ENCODE measurements at regions not wholly inside any gene's neighbourhood (a gene's known extent, or its start where the extent isn't known, plus 50 kb on each side); places are given as distances from the start of the nearest gene placed in this dataset.

GRCh38 chr11:38296211-38296776 is 1698.3 kb upstream of the RAG2 start:
- DNase-seq (ENCODE audit: low spot score): no peak

GRCh38 chr11:38282718-38283117 is 1684.7 kb upstream of the RAG2 start:
- no peak for DNase-seq (ENCODE audit: low spot score)

GRCh38 chr11:38278457-38279141 is 1680.6 kb upstream of the RAG2 start:
- no peak for DNase-seq (ENCODE audit: low spot score)

GRCh38 chr11:38274031-38274430 is 1676.0 kb upstream of the RAG2 start:
- DNase-seq (ENCODE audit: low spot score): no peak

GRCh38 chr11:38272376-38272775 is 1674.3 kb upstream of the RAG2 start:
- no peak for DNase-seq (ENCODE audit: low spot score)

GRCh38 chr11:38266691-38267090 is 1668.7 kb upstream of the RAG2 start:
- DNase-seq (ENCODE audit: low spot score): no peak

GRCh38 chr11:38256436-38256835 is 1658.4 kb upstream of the RAG2 start:
- no peak for DNase-seq (ENCODE audit: low spot score)

GRCh38 chr11:38254913-38255312 is 1656.9 kb upstream of the RAG2 start:
- DNase-seq (ENCODE audit: low spot score): no peak

- DNase-seq (ENCODE audit: low spot score): no peak
Observed at GRCh38 chr11:38252620-38253019, 1654.6 kb upstream of the RAG2 start.

GRCh38 chr11:38246451-38246850 is 1648.4 kb upstream of the RAG2 start:
- no peak for DNase-seq (ENCODE audit: low spot score)

- no peak for DNase-seq (ENCODE audit: low spot score)
Observed at GRCh38 chr11:38226684-38227083, 1628.6 kb upstream of the RAG2 start.

GRCh38 chr11:38221295-38221694 is 1623.3 kb upstream of the RAG2 start:
- DNase-seq (ENCODE audit: low spot score): no peak

GRCh38 chr11:38219636-38220035 is 1621.6 kb upstream of the RAG2 start:
- DNase-seq (ENCODE audit: low spot score): no peak

- DNase-seq (ENCODE audit: low spot score): no peak
Observed at GRCh38 chr11:38208951-38209350, 1610.9 kb upstream of the RAG2 start.

- no peak for DNase-seq (ENCODE audit: low spot score)
Observed at GRCh38 chr11:38206663-38207062, 1608.6 kb upstream of the RAG2 start.

GRCh38 chr11:38191101-38191500 is 1593.1 kb upstream of the RAG2 start:
- DNase-seq (ENCODE audit: low spot score): no peak

- DNase-seq (ENCODE audit: low spot score): no peak
Observed at GRCh38 chr11:38182126-38182866, 1584.3 kb upstream of the RAG2 start.

GRCh38 chr11:38176686-38177322 is 1578.8 kb upstream of the RAG2 start:
- no peak for DNase-seq (ENCODE audit: low spot score)

GRCh38 chr11:38173676-38174075 is 1575.6 kb upstream of the RAG2 start:
- DNase-seq (ENCODE audit: low spot score): no peak

GRCh38 chr11:38169286-38169685 is 1571.2 kb upstream of the RAG2 start:
- no peak for DNase-seq (ENCODE audit: low spot score)

- DNase-seq (ENCODE audit: low spot score): no peak
Observed at GRCh38 chr11:38163526-38163925, 1565.5 kb upstream of the RAG2 start.

GRCh38 chr11:38160433-38160832 is 1562.4 kb upstream of the RAG2 start:
- DNase-seq (ENCODE audit: low spot score): no peak

GRCh38 chr11:38159038-38159437 is 1561.0 kb upstream of the RAG2 start:
- no peak for DNase-seq (ENCODE audit: low spot score)
